Mesothelial cell of epicardium (in vitro differentiated cells): ENCODE measurements at regions not wholly inside any gene's neighbourhood (a gene's known extent, or its start where the extent isn't known, plus 50 kb on each side); places are given as distances from the start of the nearest gene placed in this dataset.
"Not testable (repeated sequence)": the region's sequence is repeated elsewhere in the genome, so short reads cannot be mapped to it uniquely, and the experiment has no call there.

Experiments
- DNase-seq, 2 experiments: peaks; one replicate each; pipeline ENCODE4 v3.0.0; 2021; ENCODE audit warnings: low spot score in 2 of 2; ENCODE audit not compliant: unreplicated experiment in 2 of 2
- H3K27ac Mint-ChIP-seq: 2 replicates; pipeline ENCODE4 v1.8.0; 2021; ENCODE audit warnings: mixed read lengths
- H3K27me3 Mint-ChIP-seq: 2 replicates; pipeline ENCODE4 v1.8.0; 2021; ENCODE audit warnings: low read depth, mixed read lengths
- H3K36me3 Mint-ChIP-seq: 2 replicates; pipeline ENCODE4 v1.8.0; 2021; ENCODE audit warnings: mixed read lengths
- H3K4me1 Mint-ChIP-seq: 2 replicates; pipeline ENCODE4 v1.8.0; 2021; ENCODE audit warnings: mixed read lengths
- H3K4me3 Mint-ChIP-seq: 2 replicates; pipeline ENCODE4 v1.8.0; 2021; ENCODE audit warnings: mild to moderate bottlenecking, moderate library complexity, mixed read lengths
- H3K9me3 Mint-ChIP-seq: 2 replicates; pipeline ENCODE4 v1.8.0; 2021; ENCODE audit warnings: mixed read lengths
- TF ChIP-seq, protein P1 (sequence below): fragments of 200-600 bp; sonication (generic); IDR thresholded peaks from one replicate; pipeline ENCODE4 v1.5.0; 2021; ENCODE audit warnings: antibody characterized with exemption; ENCODE audit not compliant: unreplicated experiment

DNA sequence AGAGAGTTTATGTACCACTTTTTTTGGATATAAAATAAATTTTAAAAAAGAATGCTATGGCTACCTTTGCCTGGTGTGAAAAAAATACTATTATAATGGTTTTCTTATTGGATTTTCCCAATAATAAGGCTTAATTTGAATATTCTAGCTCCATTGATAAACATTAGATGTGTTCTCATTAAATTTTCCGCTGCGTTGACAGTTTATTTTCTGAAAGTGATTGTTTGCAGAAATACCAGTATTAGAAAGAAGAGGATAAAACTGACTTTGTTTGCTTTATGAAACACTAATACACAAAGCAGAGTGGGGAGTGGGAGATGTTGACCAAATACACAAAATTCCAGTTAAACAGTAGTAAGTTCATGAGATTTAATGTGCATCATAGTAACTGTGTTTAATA lies 433.3 kb upstream of the TMEFF2 start:
- no peaks in the 10 kb centered on the region for H3K9me3 Mint-ChIP-seq
- no peaks in the 10 kb centered on the region for H3K36me3 Mint-ChIP-seq
- DNase-seq: no peak
- H3K27me3 Mint-ChIP-seq: no peaks in the 10 kb centered on the region
- H3K4me1 Mint-ChIP-seq: no peaks in the 10 kb centered on the region
- no peak overlapping the region for H3K27ac Mint-ChIP-seq
- TF ChIP-seq, protein P1, sequence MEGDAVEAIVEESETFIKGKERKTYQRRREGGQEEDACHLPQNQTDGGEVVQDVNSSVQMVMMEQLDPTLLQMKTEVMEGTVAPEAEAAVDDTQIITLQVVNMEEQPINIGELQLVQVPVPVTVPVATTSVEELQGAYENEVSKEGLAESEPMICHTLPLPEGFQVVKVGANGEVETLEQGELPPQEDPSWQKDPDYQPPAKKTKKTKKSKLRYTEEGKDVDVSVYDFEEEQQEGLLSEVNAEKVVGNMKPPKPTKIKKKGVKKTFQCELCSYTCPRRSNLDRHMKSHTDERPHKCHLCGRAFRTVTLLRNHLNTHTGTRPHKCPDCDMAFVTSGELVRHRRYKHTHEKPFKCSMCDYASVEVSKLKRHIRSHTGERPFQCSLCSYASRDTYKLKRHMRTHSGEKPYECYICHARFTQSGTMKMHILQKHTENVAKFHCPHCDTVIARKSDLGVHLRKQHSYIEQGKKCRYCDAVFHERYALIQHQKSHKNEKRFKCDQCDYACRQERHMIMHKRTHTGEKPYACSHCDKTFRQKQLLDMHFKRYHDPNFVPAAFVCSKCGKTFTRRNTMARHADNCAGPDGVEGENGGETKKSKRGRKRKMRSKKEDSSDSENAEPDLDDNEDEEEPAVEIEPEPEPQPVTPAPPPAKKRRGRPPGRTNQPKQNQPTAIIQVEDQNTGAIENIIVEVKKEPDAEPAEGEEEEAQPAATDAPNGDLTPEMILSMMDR: no peak
- H3K4me3 Mint-ChIP-seq: no peak overlapping the region

DNA sequence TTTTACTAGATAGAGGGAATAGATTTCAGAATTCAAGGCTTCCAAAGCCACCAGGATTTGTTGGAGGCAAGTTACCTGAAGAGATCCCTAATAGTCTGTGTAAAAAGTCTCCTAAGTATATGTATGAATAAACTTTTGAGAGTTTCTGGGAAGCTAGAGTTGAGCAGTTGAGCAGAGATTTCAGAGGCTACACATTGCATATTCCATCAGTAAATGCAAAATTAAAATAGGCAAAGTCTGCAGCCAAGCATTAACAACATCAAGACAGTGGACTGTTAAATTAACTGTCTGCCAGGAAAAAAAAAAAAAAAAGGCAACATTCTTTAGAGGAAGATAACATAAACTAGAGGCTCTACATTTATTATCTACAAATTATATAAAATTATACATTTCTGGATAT lies 420.4 kb upstream of the TMEFF2 start:
- Mint-ChIP-seq H3K36me3 (no peaks in the 10 kb centered on the region), H3K4me3 (no peak overlapping the region), H3K27ac (no peak overlapping the region), H3K27me3 (no peaks in the 10 kb centered on the region), H3K4me1 (no peaks in the 10 kb centered on the region), H3K9me3 (no peaks in the 10 kb centered on the region)
- no peak for DNase-seq
- TF ChIP-seq, protein P1: no peak

DNA sequence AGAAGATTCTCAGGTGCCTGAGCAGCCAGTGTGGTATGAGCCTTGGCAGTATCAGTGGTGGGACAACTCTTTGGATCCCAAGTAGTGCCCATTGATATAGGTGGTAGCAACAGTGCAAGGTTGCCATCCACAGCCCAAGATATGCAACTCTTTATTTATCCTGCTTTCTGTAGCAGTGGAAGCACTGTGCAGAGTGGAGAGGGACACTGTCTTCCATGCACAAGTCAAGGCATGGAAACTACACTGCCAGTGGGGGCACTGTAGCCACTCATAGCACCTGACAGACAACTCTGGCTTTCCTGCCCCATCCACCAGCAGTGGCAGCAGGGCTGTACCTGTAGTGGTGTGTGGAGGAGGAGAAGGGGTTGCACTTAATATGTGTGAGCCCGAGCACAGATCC lies 409.6 kb upstream of the TMEFF2 start:
- no peaks in the 10 kb centered on the region for H3K4me1 Mint-ChIP-seq
- no peaks in the 10 kb centered on the region for H3K36me3 Mint-ChIP-seq
- H3K9me3 Mint-ChIP-seq: peaks cover 36% of the 10 kb centered on the region
- H3K27me3 Mint-ChIP-seq: no peaks in the 10 kb centered on the region
- no peak overlapping the region for H3K27ac Mint-ChIP-seq
- TF ChIP-seq, protein P1: no peak
- DNase-seq: no peak
- no peak overlapping the region for H3K4me3 Mint-ChIP-seq

DNA sequence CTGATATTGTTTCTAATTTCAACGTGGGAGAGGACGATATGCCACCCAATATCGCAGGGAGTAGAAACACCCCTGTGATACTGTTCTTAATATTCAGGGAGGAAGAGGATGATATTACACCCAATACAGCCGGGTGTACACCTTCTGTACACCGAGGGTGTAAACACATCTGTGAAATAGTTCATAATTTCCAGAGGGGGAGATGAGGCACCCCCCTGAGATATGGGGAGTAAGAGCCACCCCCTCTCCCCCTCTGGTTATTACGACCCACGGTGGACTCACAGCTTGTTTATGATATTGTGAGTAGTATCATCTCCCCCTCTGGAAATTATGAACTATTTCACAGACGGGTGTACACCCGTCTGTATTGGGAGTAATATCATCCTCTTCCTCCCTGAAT lies 403.9 kb upstream of the TMEFF2 start:
- peaks cover 25% of the 10 kb centered on the region for H3K9me3 Mint-ChIP-seq
- DNase-seq, H3K27ac Mint-ChIP-seq, H3K4me3 Mint-ChIP-seq, H3K4me1 Mint-ChIP-seq, H3K36me3 Mint-ChIP-seq, H3K27me3 Mint-ChIP-seq: not testable (repeated sequence)

DNA sequence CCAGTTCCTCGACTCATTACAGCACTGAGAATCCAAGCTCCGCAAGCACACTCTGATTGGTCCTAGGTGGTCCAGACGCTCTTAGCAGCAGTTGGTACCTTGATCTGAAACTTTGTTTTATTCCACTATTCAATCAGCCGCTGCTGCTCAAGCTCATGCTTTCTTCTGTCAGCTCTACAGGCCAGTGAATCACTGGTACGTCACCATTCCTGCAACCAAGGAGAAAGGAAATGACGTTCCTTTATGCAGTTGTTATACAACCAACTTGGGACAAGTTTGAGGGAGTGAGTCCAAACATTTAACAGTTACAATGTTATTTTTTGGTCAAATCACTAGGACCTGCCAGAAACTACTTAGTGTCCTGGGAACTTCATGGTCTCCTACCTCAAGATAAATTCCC lies 398.8 kb upstream of the TMEFF2 start:
- Mint-ChIP-seq H3K27me3 (no peaks in the 10 kb centered on the region), H3K4me3 (no peak overlapping the region), H3K27ac (no peak overlapping the region), H3K9me3 (peaks cover 27% of the 10 kb centered on the region), H3K4me1 (no peaks in the 10 kb centered on the region), H3K36me3 (no peaks in the 10 kb centered on the region)
- DNase-seq: no peak
- TF ChIP-seq, protein P1: no peak

DNA sequence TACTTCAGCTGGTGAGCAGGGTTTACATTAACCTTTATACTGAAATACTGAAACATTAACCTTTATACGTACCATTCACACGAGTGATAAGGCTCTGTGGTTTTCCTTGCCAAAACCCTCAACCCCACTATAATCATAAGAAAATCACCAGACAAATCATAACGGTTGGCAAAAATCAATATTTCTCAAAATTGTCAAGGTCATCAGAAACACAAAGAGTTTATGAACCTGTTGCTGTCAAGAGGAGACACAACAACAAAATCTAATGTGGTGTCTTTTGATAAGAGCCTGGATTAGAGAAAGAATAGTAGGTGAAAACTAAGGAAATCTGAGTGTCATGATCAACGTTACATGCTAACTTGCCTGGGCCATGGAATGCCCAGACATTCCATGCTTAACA lies 396.9 kb upstream of the TMEFF2 start:
- TF ChIP-seq, protein P1: no peak
- H3K36me3 Mint-ChIP-seq: peaks cover 1% of the 10 kb centered on the region
- H3K9me3 Mint-ChIP-seq: peaks cover 33% of the 10 kb centered on the region
- no peak overlapping the region for H3K27ac Mint-ChIP-seq
- no peak for DNase-seq
- H3K4me1 Mint-ChIP-seq: no peaks in the 10 kb centered on the region
- H3K27me3 Mint-ChIP-seq: no peaks in the 10 kb centered on the region
- H3K4me3 Mint-ChIP-seq: no peak overlapping the region
